GM19240 (cell line): ENCODE measurements at regions not wholly inside any gene's neighbourhood (a gene's known extent, or its start where the extent isn't known, plus 50 kb on each side); places are given as distances from the start of the nearest gene placed in this dataset.

Source experiments
- DNase-seq: peaks from one replicate; pipeline ENCODE4 v3.0.0; 2011; ENCODE audit warnings: low spot score; ENCODE audit not compliant: insufficient read length

GRCh38 chr1:99163671-99164070, 100.6 kb upstream of the PLPPR4 start:
- no peak for DNase-seq

GRCh38 chr1:99170516-99170915, 93.8 kb upstream of the PLPPR4 start:
- DNase-seq = no peak

GRCh38 chr1:99171184-99171813, 93.0 kb upstream of the PLPPR4 start:
- DNase-seq = no peak

GRCh38 chr1:99173282-99173681, 91.0 kb upstream of the PLPPR4 start:
- no peak for DNase-seq

- no peak for DNase-seq
These were observed 90.4 kb upstream of the PLPPR4 start for GRCh38 chr1:99173900-99174299.

- DNase-seq = no peak
These were observed 87.5 kb upstream of the PLPPR4 start for GRCh38 chr1:99176753-99177152.

GRCh38 chr1:99177465-99177864, 86.8 kb upstream of the PLPPR4 start:
- DNase-seq = no peak

GRCh38 chr1:99180343-99180808, 83.9 kb upstream of the PLPPR4 start:
- peak; percentile 2 for DNase-seq

GRCh38 chr1:99180915-99181314, 83.4 kb upstream of the PLPPR4 start:
- DNase-seq = no peak

GRCh38 chr1:99181892-99182291, 82.4 kb upstream of the PLPPR4 start:
- no peak for DNase-seq

- no peak for DNase-seq
These were observed 79.1 kb upstream of the PLPPR4 start for GRCh38 chr1:99185196-99185595.

GRCh38 chr1:99193431-99193830, 70.9 kb upstream of the PLPPR4 start:
- DNase-seq = no peak

- DNase-seq = no peak
These were observed 65.9 kb upstream of the PLPPR4 start for GRCh38 chr1:99198393-99198792.

- no peak for DNase-seq
These were observed 57.1 kb upstream of the PLPPR4 start for GRCh38 chr1:99207216-99207615.
